Parathyroid adenoma (tissue), 2 donors: ENCODE measurements at regions not wholly inside any gene's neighbourhood (a gene's known extent, or its start where the extent isn't known, plus 50 kb on each side); places are given as distances from the start of the nearest gene placed in this dataset.

Source experiments
- H2AFZ ChIP-seq: fragments of 300-600 bp; sonication (generic); one replicate; pipeline ENCODE4 v1.7.0; 2017; ENCODE audit warnings: antibody characterized with exemption, mild to moderate bottlenecking
- H3K27ac ChIP-seq: fragments of 300-600 bp; sonication (generic); one replicate; pipeline ENCODE4 v1.7.0; 2017
- H3K27me3 ChIP-seq: fragments of 300-600 bp; sonication (generic); one replicate; pipeline ENCODE4 v1.7.0; 2017; ENCODE audit warnings: low read length; ENCODE audit not compliant: control insufficient read depth, insufficient read depth
- H3K36me3 ChIP-seq: fragments of 300-600 bp; sonication (generic); one replicate; pipeline ENCODE4 v1.7.0; 2017; ENCODE audit warnings: low read length; ENCODE audit not compliant: control insufficient read depth, insufficient read depth
- H3K4me1 ChIP-seq: fragments of 300-600 bp; sonication (generic); one replicate; pipeline ENCODE4 v1.7.0; 2017; ENCODE audit warnings: control low read depth
- H3K4me2 ChIP-seq: fragments of 300-600 bp; sonication (generic); one replicate; pipeline ENCODE4 v1.7.0; 2017; ENCODE audit warnings: low read length
- H3K4me3 ChIP-seq: fragments of 300-600 bp; sonication (generic); one replicate; pipeline ENCODE4 v1.7.0; 2017; ENCODE audit warnings: low read depth, low read length
- H3K79me2 ChIP-seq: fragments of 300-600 bp; sonication (generic); one replicate; pipeline ENCODE4 v1.7.0; 2017; ENCODE audit warnings: control low read depth
- H3K9ac ChIP-seq: fragments of 300-600 bp; sonication (generic); one replicate; pipeline ENCODE4 v1.7.0; 2017; ENCODE audit warnings: mild to moderate bottlenecking
- H3K9me3 ChIP-seq: fragments of 300-600 bp; sonication (generic); one replicate; pipeline ENCODE4 v1.7.0; 2017; ENCODE audit warnings: low read length; ENCODE audit not compliant: control insufficient read depth
- TF ChIP-seq, protein P1 (sequence below): fragments of 300-600 bp; sonication (generic); IDR thresholded peaks from one replicate; pipeline ENCODE4 v1.7.0; 2017; ENCODE audit warnings: antibody characterized with exemption, mild to moderate bottlenecking
- donor health status: primary hyperparathyroidism.

DNA sequence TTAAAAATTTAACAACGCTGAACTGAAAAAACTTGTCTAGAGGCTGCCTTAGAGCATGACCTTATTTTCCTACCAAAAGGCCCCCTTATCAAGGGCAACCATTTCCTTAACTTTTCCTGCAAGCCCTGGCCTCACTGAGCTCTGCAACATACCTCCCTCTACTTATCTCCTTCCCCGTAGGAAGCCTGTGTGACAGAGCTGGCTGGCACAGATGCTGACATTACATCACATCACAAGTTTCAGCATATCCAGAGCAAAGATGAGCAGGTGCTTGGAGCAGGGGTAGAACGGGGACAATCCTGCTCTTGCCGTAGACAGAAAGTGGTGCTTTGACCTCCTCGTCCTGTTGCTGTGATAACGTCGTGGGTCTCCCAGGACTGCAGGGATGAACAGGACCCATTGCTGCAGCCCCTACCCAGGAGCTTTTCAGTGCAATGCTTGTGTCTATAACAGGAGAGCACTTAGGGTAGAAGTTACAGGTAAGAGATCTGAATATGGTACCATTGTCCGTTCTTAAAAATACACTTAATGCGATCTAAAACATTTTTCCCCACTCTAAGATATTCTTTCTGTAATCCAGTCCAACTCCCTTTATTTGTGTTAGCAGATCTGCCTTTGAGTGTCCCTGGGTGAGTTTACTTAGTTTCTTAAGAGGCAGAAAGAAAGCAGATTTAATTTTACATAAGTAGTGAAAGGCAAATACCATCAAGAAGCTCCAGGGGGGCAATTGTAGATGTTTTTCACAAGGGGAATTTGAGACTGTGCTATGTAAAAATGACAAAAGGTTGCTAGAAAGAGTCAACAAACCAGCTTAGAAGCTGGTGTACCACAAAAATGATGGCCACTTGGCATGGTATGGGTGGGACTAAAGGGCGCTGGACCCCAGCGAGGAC, 101.9 kb upstream of the EFNA5 start:
- H3K9me3 ChIP-seq, result no peaks in the 10 kb centered on the region
- no peak overlapping the region for H3K4me3 ChIP-seq
- no peak overlapping the region for H2AFZ ChIP-seq
- no peaks in the 10 kb centered on the region for H3K36me3 ChIP-seq
- no peak overlapping the region for H3K4me2 ChIP-seq
- H3K27ac ChIP-seq, result no peak overlapping the region
- no peaks in the 10 kb centered on the region for H3K27me3 ChIP-seq
- TF ChIP-seq, protein P1, sequence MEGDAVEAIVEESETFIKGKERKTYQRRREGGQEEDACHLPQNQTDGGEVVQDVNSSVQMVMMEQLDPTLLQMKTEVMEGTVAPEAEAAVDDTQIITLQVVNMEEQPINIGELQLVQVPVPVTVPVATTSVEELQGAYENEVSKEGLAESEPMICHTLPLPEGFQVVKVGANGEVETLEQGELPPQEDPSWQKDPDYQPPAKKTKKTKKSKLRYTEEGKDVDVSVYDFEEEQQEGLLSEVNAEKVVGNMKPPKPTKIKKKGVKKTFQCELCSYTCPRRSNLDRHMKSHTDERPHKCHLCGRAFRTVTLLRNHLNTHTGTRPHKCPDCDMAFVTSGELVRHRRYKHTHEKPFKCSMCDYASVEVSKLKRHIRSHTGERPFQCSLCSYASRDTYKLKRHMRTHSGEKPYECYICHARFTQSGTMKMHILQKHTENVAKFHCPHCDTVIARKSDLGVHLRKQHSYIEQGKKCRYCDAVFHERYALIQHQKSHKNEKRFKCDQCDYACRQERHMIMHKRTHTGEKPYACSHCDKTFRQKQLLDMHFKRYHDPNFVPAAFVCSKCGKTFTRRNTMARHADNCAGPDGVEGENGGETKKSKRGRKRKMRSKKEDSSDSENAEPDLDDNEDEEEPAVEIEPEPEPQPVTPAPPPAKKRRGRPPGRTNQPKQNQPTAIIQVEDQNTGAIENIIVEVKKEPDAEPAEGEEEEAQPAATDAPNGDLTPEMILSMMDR, result no peak
- no peaks in the 10 kb centered on the region for H3K4me1 ChIP-seq
- H3K79me2 ChIP-seq, result no peaks in the 10 kb centered on the region
- no peak overlapping the region for H3K9ac ChIP-seq

DNA sequence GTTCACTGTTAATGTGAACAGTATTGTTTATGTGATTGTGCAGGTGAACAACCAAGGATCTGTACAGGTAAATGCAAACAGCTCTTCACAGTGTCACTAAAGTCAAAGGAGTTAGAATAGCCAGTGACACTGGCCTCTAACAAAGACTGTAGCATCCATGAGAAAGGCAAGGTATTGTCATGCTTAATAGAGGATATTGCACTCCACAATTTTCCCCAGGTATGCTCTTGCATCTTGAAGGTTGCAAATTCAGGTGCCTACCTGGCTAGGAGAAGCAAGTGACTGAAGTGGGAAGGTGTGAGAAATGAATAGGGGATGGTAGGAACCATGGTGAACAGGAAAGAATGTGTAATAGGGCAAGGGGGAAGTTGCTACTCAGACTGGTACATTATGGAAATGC, 101.2 kb upstream of the EFNA5 start:
- H3K4me1 ChIP-seq, result no peaks in the 10 kb centered on the region

GRCh38 chr5:107770051-107770450, 99.3 kb upstream of the EFNA5 start:
- Histone ChIP-seq H3K4me1 (no peaks in the 10 kb centered on the region), H3K9me3 (no peaks in the 10 kb centered on the region), H2AFZ (no peak overlapping the region), H3K27me3 (no peaks in the 10 kb centered on the region), H3K4me3 (no peak overlapping the region), H3K4me2 (no peak overlapping the region), H3K36me3 (no peaks in the 10 kb centered on the region), H3K27ac (no peak overlapping the region), H3K79me2 (no peaks in the 10 kb centered on the region), H3K9ac (no peak overlapping the region)
- TF ChIP-seq, protein P1, result no peak

More for the DNA sequence above, 101.2 kb upstream of the EFNA5 start:
- no peaks in the 10 kb centered on the region for H3K9me3 ChIP-seq
- no peaks in the 10 kb centered on the region for H3K79me2 ChIP-seq
- no peak overlapping the region for H3K9ac ChIP-seq
- no peak overlapping the region for H3K27ac ChIP-seq
- H3K4me3 ChIP-seq, result no peak overlapping the region
- H3K27me3 ChIP-seq, result no peaks in the 10 kb centered on the region
- TF ChIP-seq, protein P1, result no peak
- no peaks in the 10 kb centered on the region for H3K36me3 ChIP-seq
- H3K4me2 ChIP-seq, result no peak overlapping the region
- H2AFZ ChIP-seq, result no peak overlapping the region

GRCh38 chr5:107769519-107769918, 98.8 kb upstream of the EFNA5 start:
- Histone ChIP-seq H3K9me3 (no peaks in the 10 kb centered on the region), H3K79me2 (no peaks in the 10 kb centered on the region), H3K9ac (no peak overlapping the region), H3K27ac (no peak overlapping the region), H2AFZ (no peak overlapping the region), H3K36me3 (no peaks in the 10 kb centered on the region), H3K4me2 (no peak overlapping the region), H3K4me1 (no peaks in the 10 kb centered on the region), H3K27me3 (no peaks in the 10 kb centered on the region), H3K4me3 (no peak overlapping the region)
- TF ChIP-seq, protein P1, result no peak

DNA sequence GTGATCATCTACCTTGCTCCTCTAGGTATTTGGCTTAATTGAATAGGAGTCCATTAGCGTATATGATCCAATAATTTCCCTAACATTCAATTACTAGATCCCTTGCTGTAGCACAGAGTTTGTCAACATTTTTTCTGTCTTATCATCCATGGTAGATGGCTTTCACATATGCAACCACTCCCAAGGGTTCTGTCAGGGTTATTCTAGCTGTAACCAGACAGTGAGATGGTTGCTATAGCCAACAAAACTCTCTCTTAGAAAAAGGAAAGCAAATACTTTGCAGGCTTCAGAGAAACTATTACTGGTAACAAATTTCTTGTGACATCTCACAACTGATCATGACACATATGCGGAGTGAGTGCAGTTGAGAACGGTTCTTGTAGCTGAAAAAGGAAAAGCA, 96.2 kb upstream of the EFNA5 start:
- Histone ChIP-seq H3K9me3 (no peaks in the 10 kb centered on the region), H3K36me3 (no peaks in the 10 kb centered on the region), H3K4me3 (no peak overlapping the region), H3K27ac (no peak overlapping the region), H3K4me2 (no peak overlapping the region), H3K9ac (no peak overlapping the region), H3K27me3 (no peaks in the 10 kb centered on the region), H3K79me2 (no peaks in the 10 kb centered on the region), H2AFZ (no peak overlapping the region), H3K4me1 (peaks cover 5% of the 10 kb centered on the region)
- TF ChIP-seq, protein P1, result no peak
